GM13976 (cell line): ENCODE measurements at regions not wholly inside any gene's neighbourhood (a gene's known extent, or its start where the extent isn't known, plus 50 kb on each side); places are given as distances from the start of the nearest gene placed in this dataset.

Experiments
- DNase-seq: peaks from one replicate; pipeline ENCODE4 v3.0.0; 2012; ENCODE audit warnings: low spot score
- CTCF ChIP-seq: IDR thresholded peaks from 2 replicates; pipeline ENCODE4 v1.5.1; 2012; ENCODE audit warnings: borderline replicate concordance, mild to moderate bottlenecking; ENCODE audit not compliant: insufficient read depth; ENCODE audit errors: extremely low read depth, missing control alignments, control extremely low read depth
- in situ Hi-C: fragments of 300-500 bp; cut with MboI; formaldehyde crosslinking; loops from one replicate; pipeline ENCODE4 v1.12.0; 2022; ENCODE audit warnings: low sequenced_read_pairs, mixed read lengths, inconsistent platforms; ENCODE audit not compliant: unreplicated experiment

GRCh38 chr6:143621876-143622605 is 55.7 kb upstream of the PHACTR2 start:
- in situ Hi-C loops: no loop called here
- TF ChIP-seq CTCF: no peak
- DNase-seq: no peak

GRCh38 chr6:143621159-143621873 is 56.4 kb upstream of the PHACTR2 start:
- no peak for TF ChIP-seq CTCF
- DNase-seq: no peak
- in situ Hi-C loops: no loop called here

- no peak for TF ChIP-seq CTCF
- DNase-seq: no peak
- in situ Hi-C loops: no loop called here
These were observed 57.3 kb upstream of the PHACTR2 start for GRCh38 chr6:143620447-143620846.

- DNase-seq: no peak
- no peak for TF ChIP-seq CTCF
- in situ Hi-C loops: no loop called here
These were observed 57.9 kb upstream of the PHACTR2 start for GRCh38 chr6:143619824-143620401.

- DNase-seq: no peak
- in situ Hi-C loops: no loop called here
- no peak for TF ChIP-seq CTCF
These were observed 61.0 kb upstream of the PHACTR2 start for GRCh38 chr6:143616741-143617140.

- in situ Hi-C loops: no loop called here
- peak; percentile 20 for DNase-seq
- no peak for TF ChIP-seq CTCF
These were observed 62.0 kb upstream of the PHACTR2 start for GRCh38 chr6:143615785-143616184.
